ENCODE measurements at regions not wholly inside any gene's neighbourhood (a gene's known extent, or its start where the extent isn't known, plus 50 kb on each side); places are given as distances from the start of the nearest gene placed in this dataset.
"Not testable (repeated sequence)": the region's sequence is repeated elsewhere in the genome, so short reads cannot be mapped to it uniquely, and the experiment has no call there.

GRCh38 chrX:45447331-45447730 lies 246.7 kb upstream of the DIPK2B start:
- intact Hi-C loops (cut with DNase I) = no loop called here
- no peak for DNase-seq
- no peak for ATAC-seq

DNA sequence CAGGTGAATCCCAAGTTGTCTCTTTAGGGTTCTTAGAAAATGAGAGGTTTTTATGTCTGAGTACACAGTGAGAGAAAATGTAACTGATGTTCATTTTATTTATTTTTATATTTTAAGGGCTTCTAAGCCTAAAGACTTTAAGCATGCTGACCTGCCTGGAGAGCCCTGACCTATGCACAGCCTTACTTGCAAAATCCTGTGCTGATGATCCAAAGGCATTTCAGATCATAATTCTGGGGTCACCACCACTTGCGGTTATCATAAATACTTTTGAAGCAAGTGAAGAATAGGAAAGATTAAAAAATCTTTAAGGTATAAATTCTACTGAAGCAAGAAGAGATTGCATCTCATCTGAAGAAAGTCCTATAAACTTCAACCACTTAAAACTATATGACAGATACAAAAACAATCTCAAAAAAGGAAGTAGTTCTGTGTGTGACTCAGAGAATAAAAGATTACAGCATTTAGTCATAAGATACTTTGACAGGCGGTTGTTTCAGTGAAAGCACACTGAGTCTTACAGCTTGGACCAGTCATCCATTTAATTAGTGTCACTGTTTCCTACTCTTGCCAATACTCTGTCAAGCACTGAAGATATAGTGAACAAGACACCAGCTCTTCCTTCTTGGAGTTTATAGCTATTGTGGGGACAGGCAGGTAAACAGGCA lies 245.2 kb upstream of the DIPK2B start:
- no peak for DNase-seq
- intact Hi-C loops (cut with DNase I) = no loop called here

GRCh38 chrX:45437186-45437585 lies 236.5 kb upstream of the DIPK2B start:
- intact Hi-C loops (cut with DNase I) = no loop called here
- no peak for DNase-seq
- no peak for ATAC-seq

More for the DNA sequence above, 245.2 kb upstream of the DIPK2B start:
- ATAC-seq = peak in 1 of 2 donors; percentile 56

DNA sequence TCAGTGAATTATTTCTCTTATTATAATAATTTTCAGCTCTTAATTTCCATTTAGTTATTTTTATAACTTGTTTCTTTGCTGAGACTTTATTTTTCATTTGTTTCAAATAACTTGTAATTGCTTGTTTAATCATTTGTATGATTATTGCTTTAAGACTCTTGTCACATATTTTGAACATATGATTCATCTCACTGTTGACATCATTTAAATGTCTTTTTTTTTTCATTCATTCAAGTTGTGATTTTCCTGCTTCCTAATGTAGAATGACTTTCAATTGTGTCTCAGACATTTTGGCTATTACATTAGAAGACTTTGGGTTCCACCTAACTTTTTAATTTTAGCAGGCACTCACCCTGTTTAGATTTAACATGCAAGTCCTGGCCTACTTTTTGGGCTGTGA lies 234.8 kb upstream of the DIPK2B start:
- DNase-seq (no peak), ATAC-seq (no peak)
- intact Hi-C loops (cut with DNase I) = no loop called here

DNA sequence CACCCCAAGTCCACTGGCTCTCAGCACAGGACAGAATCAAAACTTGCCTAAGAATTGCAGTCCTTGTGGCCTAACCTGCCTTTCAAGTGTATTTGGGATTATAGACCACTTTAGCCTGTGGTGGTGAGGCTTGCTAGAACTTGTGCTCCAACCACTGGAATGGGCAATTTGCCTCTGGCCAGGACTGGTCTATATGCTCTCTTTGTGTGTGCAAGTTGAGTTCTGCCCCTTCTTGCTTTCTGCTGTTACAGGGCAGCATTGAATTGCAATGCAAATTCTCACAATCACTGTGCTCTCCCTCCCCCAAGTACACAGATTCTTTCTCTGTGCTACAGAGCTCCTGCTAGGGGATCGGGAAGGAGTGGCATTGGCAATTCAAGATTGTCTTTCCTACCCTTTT lies 233.6 kb upstream of the DIPK2B start:
- DNase-seq = no peak
- intact Hi-C loops (cut with DNase I) = no loop called here
- ATAC-seq = no peak

DNA sequence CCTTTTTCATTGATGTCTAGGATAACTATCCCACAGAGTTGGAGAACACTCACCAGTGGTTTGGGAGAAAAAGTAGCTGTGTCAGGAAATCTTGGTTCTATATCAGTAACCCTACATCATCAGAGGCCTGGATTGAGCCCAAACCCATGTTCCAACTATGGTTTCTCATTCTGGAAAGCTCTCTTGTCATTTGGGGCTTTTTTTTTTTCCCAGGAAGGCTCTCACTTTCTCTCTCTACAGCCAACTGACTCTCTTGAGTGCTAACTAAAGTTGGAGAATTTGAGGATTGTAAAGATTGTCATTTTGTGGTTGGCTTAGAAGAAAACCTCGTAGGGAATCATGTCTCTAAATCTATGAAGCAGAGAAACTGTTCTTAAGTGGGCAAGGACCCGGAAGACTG lies 228.2 kb upstream of the DIPK2B start:
- DNase-seq (no peak), ATAC-seq (no peak)
- intact Hi-C loops (cut with DNase I) = no loop called here

DNA sequence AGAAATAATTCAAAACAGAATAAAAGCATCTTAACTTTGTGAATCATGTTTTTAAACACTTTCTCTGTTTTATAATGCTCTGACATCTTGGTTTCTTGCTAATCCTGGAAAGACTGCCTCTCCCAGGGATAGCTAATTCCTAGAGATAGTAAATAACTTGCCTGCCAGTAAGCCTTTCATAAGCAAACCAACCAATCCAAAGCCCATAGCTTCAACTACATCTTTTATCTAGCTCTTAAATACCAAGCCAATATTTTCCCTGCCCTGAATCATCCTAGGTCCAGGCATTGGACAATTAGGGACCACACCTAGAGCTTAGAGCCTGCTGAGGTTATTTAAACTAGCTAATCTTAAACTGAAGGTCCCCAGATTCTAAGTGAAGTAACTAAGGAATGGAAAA lies 223.7 kb upstream of the DIPK2B start:
- DNase-seq (no peak), ATAC-seq (no peak)
- intact Hi-C loops (cut with DNase I) = no loop called here

DNA sequence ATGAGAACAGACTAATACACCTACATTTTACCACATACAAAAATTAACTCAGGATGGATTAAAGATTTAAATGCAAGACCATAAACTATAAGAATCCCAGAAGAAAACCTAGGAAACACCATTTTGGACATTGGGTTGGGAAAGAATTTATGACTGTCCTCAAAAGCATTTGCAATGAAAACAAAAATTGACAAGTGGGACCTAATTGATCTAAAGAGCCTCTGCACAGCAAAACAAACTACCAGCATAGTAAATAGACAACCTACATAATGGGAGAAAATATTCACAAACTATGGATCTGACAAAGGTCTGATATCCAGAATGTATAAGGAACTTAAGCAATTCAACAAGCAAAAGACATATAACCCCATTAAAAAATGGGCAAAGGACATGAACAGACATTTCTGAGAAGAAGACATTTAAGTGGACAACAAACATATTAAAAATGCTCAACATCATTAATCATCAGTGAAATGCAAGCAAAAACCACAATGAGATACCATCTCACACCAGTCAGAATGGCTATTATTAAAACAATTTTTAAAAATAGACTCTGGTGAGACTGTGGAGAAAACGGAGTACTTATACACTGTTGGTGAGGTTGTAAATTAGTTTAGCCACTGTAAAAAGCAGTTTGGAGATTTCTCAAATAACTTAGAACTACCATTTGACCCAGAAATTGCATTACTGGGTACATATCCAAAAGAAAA lies 221.7 kb upstream of the DIPK2B start:
- intact Hi-C loops (cut with DNase I) = no loop called here
- ATAC-seq = no peak
- DNase-seq = no peak

DNA sequence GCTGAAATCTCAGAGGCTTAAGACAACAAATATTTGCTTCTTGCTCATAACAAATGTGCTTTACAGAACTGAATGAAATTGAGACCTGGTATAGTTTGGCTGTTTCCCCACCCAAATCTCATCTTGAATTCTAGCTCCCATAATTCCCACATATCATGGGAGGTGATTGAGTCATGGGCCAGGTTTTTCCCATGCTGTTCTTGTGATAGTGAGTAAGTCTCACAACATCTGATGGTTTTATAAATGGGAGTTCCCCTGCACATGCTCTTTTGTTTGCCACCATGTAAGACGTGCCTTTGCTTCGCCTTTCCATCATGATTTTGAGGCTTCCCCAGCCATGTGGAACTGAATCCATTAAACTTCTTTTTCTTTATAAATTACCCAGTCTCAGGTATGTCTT lies 221.1 kb upstream of the DIPK2B start:
- ATAC-seq (no peak), DNase-seq (no peak)
- intact Hi-C loops (cut with DNase I) = no loop called here

- DNase-seq = no peak
- no peak for ATAC-seq
- intact Hi-C loops (cut with DNase I) = no loop called here
These were observed 203.5 kb upstream of the DIPK2B start for GRCh38 chrX:45404206-45404605.

- no peak for DNase-seq
- intact Hi-C loops (cut with DNase I) = no loop called here
- ATAC-seq = no peak
These were observed 201.2 kb upstream of the DIPK2B start for GRCh38 chrX:45401923-45402322.

- intact Hi-C loops (cut with DNase I); ATAC-seq; DNase-seq: not testable (repeated sequence)
These were observed 200.5 kb upstream of the DIPK2B start for GRCh38 chrX:45400951-45401725.

GRCh38 chrX:45400027-45400779 lies 199.5 kb upstream of the DIPK2B start:
- ATAC-seq (no peak), DNase-seq (no peak)
- intact Hi-C loops (cut with DNase I) = no loop called here

DNA sequence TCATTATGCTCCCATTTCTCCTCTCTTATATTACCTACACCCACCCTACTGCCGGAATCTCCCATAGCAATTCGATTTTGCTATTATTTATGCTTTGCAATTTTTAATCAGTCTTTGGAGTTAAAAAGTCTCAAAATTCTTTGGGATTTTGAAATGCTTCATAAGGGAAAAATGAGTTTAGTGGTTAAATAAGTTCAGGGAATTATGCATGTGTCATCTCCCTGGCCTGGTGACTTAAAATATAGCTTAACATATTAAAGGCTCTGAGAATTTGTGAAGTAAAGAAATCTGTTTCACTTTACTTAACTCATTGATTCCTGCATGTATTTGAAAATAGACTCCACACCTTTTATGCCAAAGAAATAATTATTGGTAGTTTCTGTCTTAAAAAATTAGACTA lies 185.1 kb upstream of the DIPK2B start:
- no peak for ATAC-seq
- intact Hi-C loops (cut with DNase I) = no loop called here
- DNase-seq = no peak

DNA sequence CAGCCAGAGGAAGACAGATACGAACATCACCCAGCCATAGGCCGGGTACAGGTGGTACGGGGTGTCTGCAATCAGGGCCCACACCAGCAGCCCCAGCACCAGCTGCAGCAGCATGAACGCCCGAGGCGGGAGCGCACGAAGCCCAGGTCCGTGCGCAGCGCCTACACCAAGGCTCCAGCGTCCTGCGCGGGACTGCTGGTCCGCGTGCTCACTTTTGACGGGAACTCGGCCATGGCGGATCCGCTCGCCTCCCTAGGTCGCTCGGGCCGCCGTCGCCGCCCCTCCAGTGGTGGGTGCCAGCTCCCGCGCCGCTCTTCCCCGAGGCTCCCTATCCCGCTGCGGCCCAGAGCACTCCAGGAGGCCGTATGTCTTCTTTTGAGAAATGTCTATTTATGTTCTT lies 181.2 kb upstream of the DIPK2B start:
- DNase-seq (no peak), ATAC-seq (no peak)
- intact Hi-C loops (cut with DNase I) = no loop called here

GRCh38 chrX:45381366-45381765 lies 180.7 kb upstream of the DIPK2B start:
- ATAC-seq (no peak), DNase-seq (no peak)
- intact Hi-C loops (cut with DNase I) = no loop called here

GRCh38 chrX:45379236-45379635 lies 178.6 kb upstream of the DIPK2B start:
- no peak for DNase-seq
- intact Hi-C loops (cut with DNase I) = no loop called here
- no peak for ATAC-seq

DNA sequence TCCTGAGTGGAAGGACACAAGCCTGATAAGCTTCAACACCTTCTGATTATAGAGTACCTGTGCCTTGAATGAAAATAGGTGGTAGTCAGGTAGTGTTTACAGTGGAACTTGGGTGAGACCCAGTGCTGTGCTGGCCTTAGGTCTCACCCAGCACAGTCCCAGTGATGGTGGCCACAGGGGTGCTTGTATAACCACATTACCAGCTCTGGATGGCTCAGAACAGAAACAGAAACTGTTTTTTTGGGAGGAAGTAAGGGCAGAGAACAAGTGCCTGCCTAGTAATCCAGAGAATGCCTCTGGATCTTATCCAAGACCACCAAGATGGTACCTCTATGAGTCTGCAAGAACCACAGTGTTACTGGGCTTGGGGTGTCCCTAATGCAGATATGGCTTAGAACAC lies 171.5 kb upstream of the DIPK2B start:
- intact Hi-C loops (cut with DNase I) = no loop called here
- ATAC-seq = no peak
- no peak for DNase-seq

GRCh38 chrX:45368705-45369104 lies 168.0 kb upstream of the DIPK2B start:
- ATAC-seq (no peak), DNase-seq (no peak)
- intact Hi-C loops (cut with DNase I) = no loop called here

DNA sequence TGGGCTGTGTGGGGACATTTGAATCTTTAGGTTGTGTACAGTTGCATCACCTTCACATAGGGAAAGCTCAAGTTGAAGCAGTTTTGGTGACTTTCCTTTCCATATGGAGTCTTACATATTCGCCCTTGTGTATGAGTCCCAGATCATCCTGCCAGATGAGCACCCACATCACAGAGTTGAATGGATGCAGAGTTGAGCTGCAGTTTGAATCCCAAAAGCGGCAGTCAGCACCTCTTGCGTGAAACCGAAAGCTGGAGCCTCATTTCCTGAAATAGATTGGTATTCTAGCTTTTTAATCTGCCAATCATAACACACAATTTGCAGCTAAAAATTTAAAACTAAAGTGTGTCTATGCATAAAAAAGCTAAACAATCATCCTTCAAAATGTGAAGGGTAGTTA lies 162.9 kb upstream of the DIPK2B start:
- ATAC-seq (no peak), DNase-seq (no peak)
- intact Hi-C loops (cut with DNase I) = no loop called here

Data from left cardiac atrium (tissue), 4 donors.